ENCODE measurements at regions not wholly inside any gene's neighbourhood (a gene's known extent, or its start where the extent isn't known, plus 50 kb on each side); places are given as distances from the start of the nearest gene placed in this dataset.

DNA sequence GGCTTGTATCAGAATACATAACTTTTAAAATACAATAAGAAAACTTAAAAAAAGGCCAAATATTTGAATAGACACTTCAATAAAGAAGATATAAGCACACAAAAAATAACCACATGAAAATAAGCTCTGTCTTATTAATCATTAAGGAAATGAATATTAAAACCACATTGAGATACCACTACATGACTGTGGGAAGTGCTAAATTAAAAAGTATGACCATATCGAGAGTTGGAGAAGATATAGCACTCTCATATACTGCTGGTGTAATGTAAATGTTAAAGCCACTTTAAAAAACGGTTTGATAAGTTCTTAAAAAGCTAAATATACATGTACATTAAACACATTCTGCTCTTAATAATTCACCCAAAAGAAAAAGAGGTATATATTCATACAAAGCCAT, 104.6 kb upstream of the TRIB2 start:
- no peaks in the 10 kb centered on the region for H3K27me3 ChIP-seq (ENCODE audit: control insufficient read depth in 1 of 2, insufficient read depth in 2 of 2, low read length in 2 of 2)
- H3K9ac ChIP-seq (ENCODE audit: low read length in 2 of 2) = no peak overlapping the region
- H3K4me3 ChIP-seq (ENCODE audit: low read length in 2 of 2) = no peak overlapping the region
- H3K9me3 ChIP-seq (ENCODE audit: control insufficient read depth in 2 of 2, low read length in 2 of 2) = no peaks in the 10 kb centered on the region
- H3K27ac ChIP-seq (ENCODE audit: low read length) = no peak overlapping the region
- H3K4me1 ChIP-seq (ENCODE audit: control insufficient read depth, insufficient read depth, low read length) = no peaks in the 10 kb centered on the region
- H3K36me3 ChIP-seq (ENCODE audit: control insufficient read depth in 2 of 2, insufficient read depth in 2 of 2, low read length in 2 of 2) = no peaks in the 10 kb centered on the region

GRCh38 chr2:12612671-12613070, 104.1 kb upstream of the TRIB2 start:
- Histone ChIP-seq H3K4me1 (ENCODE audit: control insufficient read depth, insufficient read depth, low read length) (peaks cover under 1% of the 10 kb centered on the region), H3K9me3 (ENCODE audit: control insufficient read depth in 2 of 2, low read length in 2 of 2) (no peaks in the 10 kb centered on the region), H3K36me3 (ENCODE audit: control insufficient read depth in 2 of 2, insufficient read depth in 2 of 2, low read length in 2 of 2) (no peaks in the 10 kb centered on the region), H3K9ac (ENCODE audit: low read length in 2 of 2) (no peak overlapping the region), H3K4me3 (ENCODE audit: low read length in 2 of 2) (no peak overlapping the region), H3K27ac (ENCODE audit: low read length) (no peak overlapping the region), H3K27me3 (ENCODE audit: control insufficient read depth in 1 of 2, insufficient read depth in 2 of 2, low read length in 2 of 2) (no peaks in the 10 kb centered on the region)

GRCh38 chr2:12613137-12613835, 103.5 kb upstream of the TRIB2 start:
- Histone ChIP-seq H3K9me3 (ENCODE audit: control insufficient read depth in 2 of 2, low read length in 2 of 2) (no peaks in the 10 kb centered on the region), H3K27me3 (ENCODE audit: control insufficient read depth in 1 of 2, insufficient read depth in 2 of 2, low read length in 2 of 2) (no peaks in the 10 kb centered on the region), H3K9ac (ENCODE audit: low read length in 2 of 2) (no peak overlapping the region), H3K4me1 (ENCODE audit: control insufficient read depth, insufficient read depth, low read length) (peaks cover 4% of the 10 kb centered on the region), H3K36me3 (ENCODE audit: control insufficient read depth in 2 of 2, insufficient read depth in 2 of 2, low read length in 2 of 2) (no peaks in the 10 kb centered on the region), H3K4me3 (ENCODE audit: low read length in 2 of 2) (no peak overlapping the region), H3K27ac (ENCODE audit: low read length) (no peak overlapping the region)

DNA sequence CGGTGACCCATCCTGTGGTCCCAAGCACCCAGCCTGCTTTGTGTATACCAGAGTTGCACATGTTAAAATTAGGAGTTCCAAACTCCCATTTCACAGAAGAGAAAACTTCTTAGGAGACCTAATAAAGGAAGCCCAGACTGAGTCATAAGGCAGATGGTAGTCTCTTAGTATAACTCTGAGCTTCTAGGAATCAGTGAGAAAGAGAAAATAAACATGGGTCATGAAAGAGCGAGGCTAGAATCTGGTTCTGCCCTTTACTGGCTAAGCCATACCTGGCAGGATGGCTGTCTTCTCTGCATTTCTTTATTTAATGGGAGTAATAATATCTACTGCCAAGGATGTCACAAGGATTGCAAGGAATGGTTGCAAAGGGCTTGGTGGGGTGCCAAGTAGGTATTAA, 101.2 kb upstream of the TRIB2 start:
- Histone ChIP-seq H3K36me3 (ENCODE audit: control insufficient read depth in 2 of 2, insufficient read depth in 2 of 2, low read length in 2 of 2) (no peaks in the 10 kb centered on the region), H3K9me3 (ENCODE audit: control insufficient read depth in 2 of 2, low read length in 2 of 2) (no peaks in the 10 kb centered on the region), H3K9ac (ENCODE audit: low read length in 2 of 2) (no peak overlapping the region), H3K4me1 (ENCODE audit: control insufficient read depth, insufficient read depth, low read length) (peaks cover 10% of the 10 kb centered on the region), H3K27me3 (ENCODE audit: control insufficient read depth in 1 of 2, insufficient read depth in 2 of 2, low read length in 2 of 2) (no peaks in the 10 kb centered on the region), H3K27ac (ENCODE audit: low read length) (no peak overlapping the region), H3K4me3 (ENCODE audit: low read length in 2 of 2) (no peak overlapping the region)

DNA sequence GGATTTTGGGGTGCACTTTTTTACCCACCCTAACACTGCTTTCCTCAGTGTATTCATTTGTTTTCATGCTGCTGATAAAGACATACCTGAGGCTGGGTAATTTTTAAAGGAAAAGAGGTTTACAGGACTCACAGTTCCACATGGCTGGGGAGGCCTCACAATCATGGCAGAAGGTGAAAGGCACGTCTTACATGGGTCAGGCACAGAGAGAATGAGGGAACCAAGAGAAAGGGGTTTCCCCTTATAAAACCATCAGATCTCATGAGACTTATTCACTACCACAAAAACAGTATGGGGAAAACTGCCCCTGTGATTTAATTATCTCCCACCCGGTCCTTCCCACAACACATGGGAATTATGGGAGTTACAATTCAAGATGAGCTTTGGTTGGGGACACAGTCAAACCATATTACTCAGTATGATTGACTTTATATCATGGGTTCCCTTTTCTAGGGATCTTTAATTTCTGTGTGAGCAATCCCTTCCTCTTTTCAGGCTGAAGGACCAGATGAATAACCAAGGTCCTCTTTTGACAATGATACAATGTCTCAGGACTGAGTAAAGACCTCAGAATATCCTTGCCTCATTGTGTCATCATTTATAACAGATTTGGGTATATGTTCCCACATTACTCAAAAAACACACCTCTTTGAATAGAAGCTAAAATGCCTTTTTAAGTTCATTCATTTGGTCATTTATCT, 100.1 kb upstream of the TRIB2 start:
- H3K4me1 ChIP-seq (ENCODE audit: control insufficient read depth, insufficient read depth, low read length) = peaks cover 10% of the 10 kb centered on the region
- H3K4me3 ChIP-seq (ENCODE audit: low read length in 2 of 2) = no peak overlapping the region
- no peaks in the 10 kb centered on the region for H3K27me3 ChIP-seq (ENCODE audit: control insufficient read depth in 1 of 2, insufficient read depth in 2 of 2, low read length in 2 of 2)
- H3K9ac ChIP-seq (ENCODE audit: low read length in 2 of 2) = no peak overlapping the region
- H3K27ac ChIP-seq (ENCODE audit: low read length) = no peak overlapping the region
- H3K9me3 ChIP-seq (ENCODE audit: control insufficient read depth in 2 of 2, low read length in 2 of 2) = no peaks in the 10 kb centered on the region
- H3K36me3 ChIP-seq (ENCODE audit: control insufficient read depth in 2 of 2, insufficient read depth in 2 of 2, low read length in 2 of 2) = no peaks in the 10 kb centered on the region

GRCh38 chr2:12617366-12617765, 99.4 kb upstream of the TRIB2 start:
- no peaks in the 10 kb centered on the region for H3K36me3 ChIP-seq (ENCODE audit: control insufficient read depth in 2 of 2, insufficient read depth in 2 of 2, low read length in 2 of 2)
- no peak overlapping the region for H3K4me3 ChIP-seq (ENCODE audit: low read length in 2 of 2)
- H3K9me3 ChIP-seq (ENCODE audit: control insufficient read depth in 2 of 2, low read length in 2 of 2) = no peaks in the 10 kb centered on the region
- H3K9ac ChIP-seq (ENCODE audit: low read length in 2 of 2) = no peak overlapping the region
- H3K4me1 ChIP-seq (ENCODE audit: control insufficient read depth, insufficient read depth, low read length) = peaks cover 10% of the 10 kb centered on the region
- no peaks in the 10 kb centered on the region for H3K27me3 ChIP-seq (ENCODE audit: control insufficient read depth in 1 of 2, insufficient read depth in 2 of 2, low read length in 2 of 2)
- no peak overlapping the region for H3K27ac ChIP-seq (ENCODE audit: low read length)

DNA sequence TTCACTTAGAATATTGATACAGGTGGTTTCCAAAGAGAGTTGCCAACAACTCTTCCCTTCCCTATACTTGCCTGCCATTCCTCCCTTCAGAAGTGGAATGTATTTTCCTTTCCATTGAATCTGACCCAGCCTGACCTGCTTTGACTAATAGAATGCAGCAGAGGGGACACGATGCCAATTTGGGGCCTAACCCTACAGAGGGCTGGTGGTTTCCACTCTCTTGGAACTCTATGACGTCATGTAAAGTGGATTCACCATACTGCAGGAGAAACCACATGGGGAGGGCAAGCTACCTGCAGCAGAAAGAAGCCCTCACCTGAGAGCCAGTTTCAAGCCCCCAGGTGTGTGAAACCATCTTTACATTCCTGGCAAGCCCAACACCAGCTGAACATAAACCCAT, 98.9 kb upstream of the TRIB2 start:
- no peak overlapping the region for H3K4me3 ChIP-seq (ENCODE audit: low read length in 2 of 2)
- peaks cover 10% of the 10 kb centered on the region for H3K4me1 ChIP-seq (ENCODE audit: control insufficient read depth, insufficient read depth, low read length)
- no peaks in the 10 kb centered on the region for H3K36me3 ChIP-seq (ENCODE audit: control insufficient read depth in 2 of 2, insufficient read depth in 2 of 2, low read length in 2 of 2)
- no peak overlapping the region for H3K9ac ChIP-seq (ENCODE audit: low read length in 2 of 2)
- no peak overlapping the region for H3K27ac ChIP-seq (ENCODE audit: low read length)
- no peaks in the 10 kb centered on the region for H3K9me3 ChIP-seq (ENCODE audit: control insufficient read depth in 2 of 2, low read length in 2 of 2)
- no peaks in the 10 kb centered on the region for H3K27me3 ChIP-seq (ENCODE audit: control insufficient read depth in 1 of 2, insufficient read depth in 2 of 2, low read length in 2 of 2)

DNA sequence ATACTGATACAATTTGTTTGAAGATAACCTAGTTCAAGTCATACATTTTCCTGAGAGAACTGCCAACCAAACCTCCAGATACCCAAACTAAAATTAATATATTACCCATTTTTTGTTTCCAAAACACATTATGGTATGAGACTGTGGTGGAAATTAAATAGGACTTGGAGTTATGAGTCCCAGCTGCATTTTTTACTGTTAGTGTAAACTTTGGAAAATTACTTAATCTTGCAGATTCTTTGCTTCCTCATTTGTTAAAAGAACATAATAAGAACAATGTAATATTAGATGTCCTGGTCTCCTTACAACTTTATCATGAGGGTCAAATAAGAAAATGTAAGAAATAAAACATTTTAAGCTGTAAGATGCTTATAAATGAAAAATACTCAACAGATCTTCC, 98.2 kb upstream of the TRIB2 start:
- no peak overlapping the region for H3K4me3 ChIP-seq (ENCODE audit: low read length in 2 of 2)
- H3K27me3 ChIP-seq (ENCODE audit: control insufficient read depth in 1 of 2, insufficient read depth in 2 of 2, low read length in 2 of 2) = no peaks in the 10 kb centered on the region
- no peak overlapping the region for H3K9ac ChIP-seq (ENCODE audit: low read length in 2 of 2)
- no peak overlapping the region for H3K27ac ChIP-seq (ENCODE audit: low read length)
- peaks cover 10% of the 10 kb centered on the region for H3K4me1 ChIP-seq (ENCODE audit: control insufficient read depth, insufficient read depth, low read length)
- no peaks in the 10 kb centered on the region for H3K36me3 ChIP-seq (ENCODE audit: control insufficient read depth in 2 of 2, insufficient read depth in 2 of 2, low read length in 2 of 2)
- no peaks in the 10 kb centered on the region for H3K9me3 ChIP-seq (ENCODE audit: control insufficient read depth in 2 of 2, low read length in 2 of 2)

DNA sequence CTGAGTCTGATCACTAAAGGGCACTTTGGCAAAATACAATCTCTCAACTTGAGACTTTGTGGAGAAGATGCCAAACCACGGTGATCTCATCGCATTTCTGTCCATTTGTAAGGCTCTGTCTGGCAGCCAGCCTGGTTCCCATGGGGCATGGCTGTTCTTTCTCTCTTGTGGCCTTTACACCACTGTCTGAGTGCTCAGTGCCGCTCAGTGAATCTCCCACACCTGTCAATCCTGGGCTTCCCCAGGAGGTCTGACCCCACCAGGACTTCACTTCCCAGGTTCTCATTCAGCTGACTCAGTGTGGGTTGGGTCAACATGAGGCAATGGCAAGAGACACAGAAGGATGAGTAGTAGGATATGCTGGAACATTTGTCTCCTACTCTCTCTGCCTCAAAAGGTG, 96.8 kb upstream of the TRIB2 start:
- no peaks in the 10 kb centered on the region for H3K36me3 ChIP-seq (ENCODE audit: control insufficient read depth in 2 of 2, insufficient read depth in 2 of 2, low read length in 2 of 2)
- no peak overlapping the region for H3K9ac ChIP-seq (ENCODE audit: low read length in 2 of 2)
- H3K4me1 ChIP-seq (ENCODE audit: control insufficient read depth, insufficient read depth, low read length) = peaks cover 10% of the 10 kb centered on the region
- H3K27me3 ChIP-seq (ENCODE audit: control insufficient read depth in 1 of 2, insufficient read depth in 2 of 2, low read length in 2 of 2) = no peaks in the 10 kb centered on the region
- no peak overlapping the region for H3K4me3 ChIP-seq (ENCODE audit: low read length in 2 of 2)
- H3K27ac ChIP-seq (ENCODE audit: low read length) = no peak overlapping the region
- no peaks in the 10 kb centered on the region for H3K9me3 ChIP-seq (ENCODE audit: control insufficient read depth in 2 of 2, low read length in 2 of 2)

- Histone ChIP-seq H3K9me3 (ENCODE audit: control insufficient read depth in 2 of 2, low read length in 2 of 2) (no peaks in the 10 kb centered on the region), H3K27ac (ENCODE audit: low read length) (no peak overlapping the region), H3K27me3 (ENCODE audit: control insufficient read depth in 1 of 2, insufficient read depth in 2 of 2, low read length in 2 of 2) (no peaks in the 10 kb centered on the region), H3K4me1 (ENCODE audit: control insufficient read depth, insufficient read depth, low read length) (peaks cover 10% of the 10 kb centered on the region), H3K36me3 (ENCODE audit: control insufficient read depth in 2 of 2, insufficient read depth in 2 of 2, low read length in 2 of 2) (no peaks in the 10 kb centered on the region), H3K4me3 (ENCODE audit: low read length in 2 of 2) (no peak overlapping the region), H3K9ac (ENCODE audit: low read length in 2 of 2) (no peak overlapping the region)
Observed at GRCh38 chr2:12620759-12621158, 96.0 kb upstream of the TRIB2 start.

GRCh38 chr2:12623051-12623450, 93.7 kb upstream of the TRIB2 start:
- Histone ChIP-seq H3K9ac (ENCODE audit: low read length in 2 of 2) (no peak overlapping the region), H3K4me1 (ENCODE audit: control insufficient read depth, insufficient read depth, low read length) (peaks cover 6% of the 10 kb centered on the region), H3K36me3 (ENCODE audit: control insufficient read depth in 2 of 2, insufficient read depth in 2 of 2, low read length in 2 of 2) (no peaks in the 10 kb centered on the region), H3K4me3 (ENCODE audit: low read length in 2 of 2) (no peak overlapping the region), H3K9me3 (ENCODE audit: control insufficient read depth in 2 of 2, low read length in 2 of 2) (no peaks in the 10 kb centered on the region), H3K27ac (ENCODE audit: low read length) (no peak overlapping the region), H3K27me3 (ENCODE audit: control insufficient read depth in 1 of 2, insufficient read depth in 2 of 2, low read length in 2 of 2) (no peaks in the 10 kb centered on the region)

All from stomach smooth muscle (tissue), 2 donors.